ENCODE measurements at regions not wholly inside any gene's neighbourhood (a gene's known extent, or its start where the extent isn't known, plus 50 kb on each side); places are given as distances from the start of the nearest gene placed in this dataset.
"Not testable (repeated sequence)": the region's sequence is repeated elsewhere in the genome, so short reads cannot be mapped to it uniquely, and the experiment has no call there.

DNA sequence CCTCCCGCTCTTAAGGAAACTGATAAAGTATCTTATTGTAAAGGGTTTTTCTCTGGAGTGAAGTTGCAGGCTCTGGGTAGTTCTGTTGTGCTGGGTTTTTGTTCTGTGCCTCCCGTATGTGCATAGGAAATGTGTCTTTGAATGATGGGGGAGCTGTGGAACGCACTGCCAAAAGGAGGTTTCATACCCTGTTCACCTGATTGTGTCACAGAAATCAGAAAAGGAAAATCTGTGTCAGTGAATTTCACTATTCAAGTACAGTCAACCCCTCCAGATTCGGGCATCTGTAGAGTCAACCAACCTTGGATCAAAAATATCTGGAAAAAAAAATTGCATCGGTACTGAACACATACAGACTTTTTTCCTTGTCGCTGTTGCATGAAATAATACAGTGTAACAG, 127.8 kb downstream of the MRPL57 start:
- DNase-seq (ENCODE audit: low read depth): no peak
- Histone ChIP-seq H3K4me3 (ENCODE audit: low read length) (no peak overlapping the region), H3K9ac (ENCODE audit: low read length) (no peak overlapping the region), H3K36me3 (ENCODE audit: control insufficient read depth, insufficient read depth, low read length, severe bottlenecking) (peaks cover 4% of the 10 kb centered on the region), H3K27me3 (replicated peaks; ENCODE audit: control insufficient read depth, insufficient read depth, low read length) (no peaks in the 10 kb centered on the region), H3K4me1 (ENCODE audit: control insufficient read depth, insufficient read depth, low read length) (peaks cover 2% of the 10 kb centered on the region), H3K9me3 (ENCODE audit: control insufficient read depth, low read length) (no peaks in the 10 kb centered on the region)

DNA sequence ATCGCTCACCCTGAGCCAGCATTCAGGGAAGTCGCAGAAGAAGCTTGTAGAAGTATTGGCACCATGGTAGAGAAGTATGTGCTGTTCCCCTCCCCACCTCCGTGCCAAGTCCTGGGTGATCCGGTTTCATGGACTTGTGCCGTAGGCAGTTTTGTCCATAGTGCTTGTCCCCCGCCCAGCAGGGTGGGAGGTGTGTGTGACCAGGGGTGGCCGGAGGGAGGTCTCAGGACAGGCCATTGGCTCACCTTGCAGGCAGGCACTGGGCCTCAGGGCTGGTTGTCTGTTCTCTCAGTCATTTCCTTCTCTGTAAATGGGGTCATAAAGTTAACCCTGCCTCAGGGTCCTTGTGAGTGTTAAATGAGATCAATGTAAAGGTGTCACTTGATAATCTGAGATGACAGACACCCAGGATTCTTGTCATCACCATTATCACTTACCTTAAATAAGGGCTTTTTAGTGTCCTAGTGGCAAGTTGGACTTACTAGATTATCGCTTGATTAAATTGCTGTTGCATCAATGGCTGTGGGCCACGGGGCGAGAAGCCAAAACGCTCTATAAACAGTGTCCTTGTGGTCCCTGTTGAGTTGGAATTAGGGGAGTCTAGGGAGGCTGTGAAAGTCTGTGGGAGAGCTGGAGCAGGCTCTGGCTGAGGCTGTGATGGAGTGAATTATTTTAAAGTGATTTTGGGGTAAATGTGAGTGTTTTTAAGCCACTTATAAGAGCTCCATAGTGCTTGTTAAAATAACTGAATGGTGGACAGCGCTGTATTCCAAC, 130.0 kb downstream of the MRPL57 start:
- not testable (repeated sequence) for H3K9ac ChIP-seq (ENCODE audit: low read length); H3K9me3 ChIP-seq (ENCODE audit: control insufficient read depth, low read length); H3K4me1 ChIP-seq (ENCODE audit: control insufficient read depth, insufficient read depth, low read length); H3K4me3 ChIP-seq (ENCODE audit: low read length); DNase-seq (ENCODE audit: low read depth); H3K27me3 ChIP-seq (replicated peaks; ENCODE audit: control insufficient read depth, insufficient read depth, low read length); H3K36me3 ChIP-seq (ENCODE audit: control insufficient read depth, insufficient read depth, low read length, severe bottlenecking)

DNA sequence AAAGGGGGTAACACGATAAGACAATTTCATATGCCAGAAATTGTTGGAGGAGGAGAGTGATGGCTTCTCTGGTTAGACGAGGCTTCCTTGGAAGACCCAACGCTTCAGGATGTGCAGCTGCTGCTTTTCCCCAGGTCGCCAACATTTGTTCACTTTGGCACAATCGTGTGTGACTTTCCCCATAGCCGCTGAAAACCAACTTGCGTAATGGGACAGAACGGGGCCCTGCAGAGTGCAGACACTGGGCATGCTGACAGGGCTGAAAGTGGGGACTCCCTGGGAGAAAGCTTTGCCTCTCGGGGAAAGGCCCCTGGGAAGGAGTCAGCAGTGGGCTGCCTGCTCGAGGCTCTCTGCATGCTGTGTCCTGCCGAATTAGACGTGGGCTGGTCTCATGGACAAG, 130.7 kb downstream of the MRPL57 start:
- not testable (repeated sequence) for H3K27me3 ChIP-seq (replicated peaks; ENCODE audit: control insufficient read depth, insufficient read depth, low read length)

DNA sequence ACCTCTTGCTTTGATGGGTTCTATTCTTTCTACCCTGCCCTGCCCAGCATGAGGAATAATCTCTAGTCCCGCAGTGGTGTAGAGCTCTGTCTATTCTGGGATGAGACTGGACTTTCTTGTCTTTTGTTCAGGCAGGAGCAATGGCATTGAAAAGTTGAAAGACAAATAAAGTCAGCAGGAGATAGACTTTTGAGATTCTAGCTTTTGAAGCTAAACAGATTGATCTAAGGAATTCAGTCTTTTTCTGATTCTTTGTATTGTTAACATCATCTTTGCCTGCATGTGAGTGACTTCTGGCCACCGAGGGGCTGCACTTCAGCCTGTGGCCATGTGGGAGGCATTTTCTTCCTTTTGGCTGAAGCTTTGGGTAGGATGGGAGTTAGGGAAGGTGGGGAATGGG, 132.4 kb downstream of the MRPL57 start:
- no peak for DNase-seq (ENCODE audit: low read depth)
- Histone ChIP-seq H3K36me3 (ENCODE audit: control insufficient read depth, insufficient read depth, low read length, severe bottlenecking) (no peaks in the 10 kb centered on the region), H3K4me1 (ENCODE audit: control insufficient read depth, insufficient read depth, low read length) (no peaks in the 10 kb centered on the region)

More for the DNA sequence above, 130.7 kb downstream of the MRPL57 start:
- not testable (repeated sequence) for H3K4me3 ChIP-seq (ENCODE audit: low read length); H3K36me3 ChIP-seq (ENCODE audit: control insufficient read depth, insufficient read depth, low read length, severe bottlenecking); H3K9me3 ChIP-seq (ENCODE audit: control insufficient read depth, low read length); DNase-seq (ENCODE audit: low read depth); H3K4me1 ChIP-seq (ENCODE audit: control insufficient read depth, insufficient read depth, low read length); H3K9ac ChIP-seq (ENCODE audit: low read length)

DNA sequence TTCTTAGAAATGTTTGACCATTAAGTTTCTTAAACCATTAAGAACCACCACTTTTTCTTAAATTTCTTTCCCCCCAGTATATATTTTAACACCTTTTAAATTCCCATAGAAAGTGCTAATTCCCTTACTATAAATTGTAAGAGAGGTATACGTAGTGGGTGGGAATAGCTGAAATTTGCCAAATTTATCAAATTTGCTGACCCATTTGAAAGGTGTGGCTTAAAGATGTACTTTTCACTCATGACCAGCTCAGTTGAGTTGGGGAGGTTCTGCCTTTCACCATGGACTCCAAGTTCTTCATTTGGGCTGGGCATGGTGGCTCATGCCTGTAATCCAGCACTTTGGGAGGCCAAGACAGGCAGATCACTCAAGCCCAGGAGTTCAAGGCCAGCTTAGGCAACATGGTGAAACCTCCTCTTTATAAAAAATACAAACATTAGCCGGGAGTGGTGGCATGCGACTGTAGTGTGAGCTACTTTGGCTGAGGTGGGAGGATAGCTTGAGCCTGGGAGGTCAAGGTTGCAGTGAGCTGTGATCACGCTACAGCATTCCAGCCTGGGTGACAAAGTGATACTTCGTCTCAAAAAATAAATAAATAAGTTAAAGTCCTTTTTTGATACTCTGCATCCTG, 133.2 kb downstream of the MRPL57 start:
- no peak for DNase-seq (ENCODE audit: low read depth)
- H3K36me3 ChIP-seq (ENCODE audit: control insufficient read depth, insufficient read depth, low read length, severe bottlenecking): no peaks in the 10 kb centered on the region
- no peaks in the 10 kb centered on the region for H3K27me3 ChIP-seq (replicated peaks; ENCODE audit: control insufficient read depth, insufficient read depth, low read length)
- H3K4me1 ChIP-seq (ENCODE audit: control insufficient read depth, insufficient read depth, low read length): no peaks in the 10 kb centered on the region
- no peak overlapping the region for H3K9ac ChIP-seq (ENCODE audit: low read length)
- no peaks in the 10 kb centered on the region for H3K9me3 ChIP-seq (ENCODE audit: control insufficient read depth, low read length)
- H3K4me3 ChIP-seq (ENCODE audit: low read length): no peak overlapping the region

More for the DNA sequence above, 132.4 kb downstream of the MRPL57 start:
- no peak overlapping the region for H3K4me3 ChIP-seq (ENCODE audit: low read length)
- no peak overlapping the region for H3K9ac ChIP-seq (ENCODE audit: low read length)
- H3K27me3 ChIP-seq (replicated peaks; ENCODE audit: control insufficient read depth, insufficient read depth, low read length): no peaks in the 10 kb centered on the region
- no peaks in the 10 kb centered on the region for H3K9me3 ChIP-seq (ENCODE audit: control insufficient read depth, low read length)

DNA sequence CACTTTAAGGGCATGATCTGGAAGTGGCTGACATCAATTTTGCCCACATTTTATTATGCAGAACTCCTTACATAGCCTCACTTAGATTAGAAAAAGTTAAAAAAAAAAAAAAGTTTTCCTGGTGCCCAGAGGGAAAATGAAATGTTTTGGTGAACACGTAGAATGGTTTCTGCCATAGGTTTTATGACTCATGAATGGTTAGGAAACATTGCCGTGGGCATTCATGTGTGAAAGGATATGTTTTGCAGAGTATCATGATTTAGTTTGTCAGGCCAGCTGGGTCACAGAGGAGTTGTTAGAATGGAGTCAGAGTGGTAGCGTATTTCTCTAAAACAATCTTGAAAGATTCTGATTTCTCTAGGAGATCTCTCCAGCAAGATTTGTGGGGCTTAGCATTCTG, 133.8 kb downstream of the MRPL57 start:
- no peaks in the 10 kb centered on the region for H3K36me3 ChIP-seq (ENCODE audit: control insufficient read depth, insufficient read depth, low read length, severe bottlenecking)
- peak; percentile 77 for DNase-seq (ENCODE audit: low read depth)
- H3K4me3 ChIP-seq (ENCODE audit: low read length): no peak overlapping the region
- no peaks in the 10 kb centered on the region for H3K27me3 ChIP-seq (replicated peaks; ENCODE audit: control insufficient read depth, insufficient read depth, low read length)
- H3K9me3 ChIP-seq (ENCODE audit: control insufficient read depth, low read length): no peaks in the 10 kb centered on the region
- H3K9ac ChIP-seq (ENCODE audit: low read length): no peak overlapping the region
- no peaks in the 10 kb centered on the region for H3K4me1 ChIP-seq (ENCODE audit: control insufficient read depth, insufficient read depth, low read length)

DNA sequence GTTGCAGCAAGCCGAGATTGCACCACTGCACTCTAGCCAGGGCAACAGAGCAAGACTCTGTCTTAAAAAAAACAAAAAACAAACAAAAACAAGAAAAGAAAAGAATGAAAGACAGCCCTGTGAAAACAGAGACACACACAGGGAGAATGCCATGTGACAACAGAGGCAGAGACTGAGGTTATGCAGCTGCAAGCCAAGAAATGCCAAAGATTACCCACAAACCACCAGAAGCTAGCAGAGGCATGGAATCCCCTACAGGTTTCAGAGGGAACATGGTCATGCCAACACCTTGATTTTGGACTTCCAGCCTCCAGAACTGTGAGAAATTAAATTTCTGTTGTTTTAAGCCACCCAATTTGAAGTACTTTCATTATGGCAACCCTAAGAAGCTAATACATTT, 138.5 kb downstream of the MRPL57 start:
- not testable (repeated sequence) for DNase-seq (ENCODE audit: low read depth); H3K4me3 ChIP-seq (ENCODE audit: low read length); H3K9ac ChIP-seq (ENCODE audit: low read length); H3K27me3 ChIP-seq (replicated peaks; ENCODE audit: control insufficient read depth, insufficient read depth, low read length); H3K9me3 ChIP-seq (ENCODE audit: control insufficient read depth, low read length); H3K36me3 ChIP-seq (ENCODE audit: control insufficient read depth, insufficient read depth, low read length, severe bottlenecking); H3K4me1 ChIP-seq (ENCODE audit: control insufficient read depth, insufficient read depth, low read length)

DNA sequence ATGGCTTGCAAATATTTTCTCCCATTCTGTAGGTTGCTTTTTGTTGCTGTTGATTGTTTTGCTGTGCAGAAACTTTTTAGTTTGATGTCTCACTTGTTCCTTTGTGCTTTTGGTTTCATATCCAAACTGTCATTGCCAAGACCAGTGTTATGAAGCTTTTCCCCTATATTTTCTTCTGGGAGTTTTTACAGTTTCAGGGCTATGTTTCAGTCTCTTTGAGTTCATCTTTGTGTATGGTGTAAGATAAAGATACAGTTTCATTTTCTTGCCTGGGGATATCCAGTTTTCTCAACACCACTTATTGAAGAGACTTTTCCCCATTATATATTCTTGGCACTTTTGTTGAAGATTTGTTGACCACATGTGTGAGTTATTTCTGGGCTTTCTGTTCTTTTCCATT, 139.9 kb downstream of the MRPL57 start:
- DNase-seq (ENCODE audit: low read depth): no peak
- H3K4me1 ChIP-seq (ENCODE audit: control insufficient read depth, insufficient read depth, low read length): no peaks in the 10 kb centered on the region
- H3K4me3 ChIP-seq (ENCODE audit: low read length): no peak overlapping the region
- no peaks in the 10 kb centered on the region for H3K9me3 ChIP-seq (ENCODE audit: control insufficient read depth, low read length)
- no peak overlapping the region for H3K9ac ChIP-seq (ENCODE audit: low read length)
- no peaks in the 10 kb centered on the region for H3K27me3 ChIP-seq (replicated peaks; ENCODE audit: control insufficient read depth, insufficient read depth, low read length)
- H3K36me3 ChIP-seq (ENCODE audit: control insufficient read depth, insufficient read depth, low read length, severe bottlenecking): no peaks in the 10 kb centered on the region

DNA sequence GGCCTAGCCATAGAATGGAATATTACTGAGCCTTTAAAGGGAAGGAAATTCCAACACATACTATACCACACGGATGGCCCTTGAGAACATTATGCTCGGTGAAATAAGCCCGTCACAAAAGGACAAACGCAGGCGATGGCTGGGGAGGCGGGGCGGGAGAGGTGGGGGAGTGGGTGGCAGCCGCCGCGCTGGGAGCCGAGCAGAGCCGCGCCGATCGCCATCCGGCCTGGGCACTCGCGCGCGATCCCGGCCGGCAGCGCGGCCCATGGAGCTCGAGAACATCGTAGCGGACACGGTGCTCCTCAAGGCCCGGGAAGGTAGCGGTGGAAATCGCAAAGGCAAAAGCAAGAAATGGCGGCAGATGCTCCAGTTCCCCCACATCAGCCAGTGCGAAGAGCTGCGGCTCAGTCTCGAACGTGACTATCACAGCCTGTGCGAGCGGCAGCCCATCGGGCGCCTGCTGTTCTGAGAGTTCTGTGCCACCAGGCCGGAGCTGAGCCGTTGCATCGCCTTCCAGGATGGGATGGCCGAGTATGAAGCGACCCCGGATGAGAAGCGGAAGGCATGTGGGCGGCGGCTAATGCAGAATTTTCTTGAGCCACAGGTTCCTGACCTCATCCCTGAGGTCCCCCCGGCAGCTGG, 140.1 kb downstream of the ZDHHC20 start:
- H3K27me3 ChIP-seq (replicated peaks; ENCODE audit: control insufficient read depth, insufficient read depth, low read length): no peaks in the 10 kb centered on the region
- H3K4me1 ChIP-seq (ENCODE audit: control insufficient read depth, insufficient read depth, low read length): no peaks in the 10 kb centered on the region
- no peak overlapping the region for H3K9ac ChIP-seq (ENCODE audit: low read length)
- no peaks in the 10 kb centered on the region for H3K9me3 ChIP-seq (ENCODE audit: control insufficient read depth, low read length)
- no peaks in the 10 kb centered on the region for H3K36me3 ChIP-seq (ENCODE audit: control insufficient read depth, insufficient read depth, low read length, severe bottlenecking)
- DNase-seq (ENCODE audit: low read depth): no peak
- peak overlapping the region; percentile 55 for H3K4me3 ChIP-seq (ENCODE audit: low read length)

DNA sequence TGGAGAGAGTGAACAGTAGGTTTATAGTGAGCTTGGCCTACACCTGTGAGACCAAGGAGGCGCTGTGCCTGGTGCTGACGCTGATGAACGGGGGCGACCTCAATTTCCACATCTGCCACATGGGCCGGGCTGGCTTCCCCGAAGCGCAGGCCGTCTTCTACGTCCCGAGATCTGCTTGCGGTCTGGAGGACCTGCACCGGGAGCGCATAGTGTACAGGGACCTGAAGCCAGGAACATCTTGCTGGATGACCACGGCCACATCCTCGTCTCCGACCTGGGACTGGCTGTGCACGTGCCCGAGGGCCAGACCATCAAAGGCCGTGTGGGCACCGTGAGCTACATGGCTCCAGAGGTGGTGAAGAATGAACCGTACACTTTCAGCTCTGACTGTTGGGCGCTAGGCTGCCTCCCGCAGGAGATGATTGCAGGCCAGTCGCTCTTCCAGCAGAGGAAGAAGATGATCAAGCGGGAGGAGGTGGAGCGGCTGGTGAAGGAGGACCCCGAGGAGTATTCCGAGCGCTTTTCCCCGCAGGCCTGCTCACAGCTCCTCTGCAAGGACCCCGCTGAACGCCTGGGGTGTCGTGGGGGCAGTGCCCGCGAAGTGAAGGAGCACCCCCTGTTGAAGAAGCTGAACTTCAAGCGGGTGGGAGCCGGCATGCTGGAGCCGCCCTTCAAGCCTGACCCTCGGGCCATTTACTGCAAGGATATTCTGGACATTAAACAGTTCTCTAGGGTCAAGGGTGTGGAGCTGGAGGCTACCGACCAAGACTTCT, 139.0 kb downstream of the ZDHHC20 start:
- Histone ChIP-seq H3K4me3 (ENCODE audit: low read length) (no peak overlapping the region), H3K36me3 (ENCODE audit: control insufficient read depth, insufficient read depth, low read length, severe bottlenecking) (no peaks in the 10 kb centered on the region), H3K27me3 (replicated peaks; ENCODE audit: control insufficient read depth, insufficient read depth, low read length) (no peaks in the 10 kb centered on the region), H3K9ac (ENCODE audit: low read length) (no peak overlapping the region), H3K4me1 (ENCODE audit: control insufficient read depth, insufficient read depth, low read length) (no peaks in the 10 kb centered on the region), H3K9me3 (ENCODE audit: control insufficient read depth, low read length) (no peaks in the 10 kb centered on the region)
- no peak for DNase-seq (ENCODE audit: low read depth)

DNA sequence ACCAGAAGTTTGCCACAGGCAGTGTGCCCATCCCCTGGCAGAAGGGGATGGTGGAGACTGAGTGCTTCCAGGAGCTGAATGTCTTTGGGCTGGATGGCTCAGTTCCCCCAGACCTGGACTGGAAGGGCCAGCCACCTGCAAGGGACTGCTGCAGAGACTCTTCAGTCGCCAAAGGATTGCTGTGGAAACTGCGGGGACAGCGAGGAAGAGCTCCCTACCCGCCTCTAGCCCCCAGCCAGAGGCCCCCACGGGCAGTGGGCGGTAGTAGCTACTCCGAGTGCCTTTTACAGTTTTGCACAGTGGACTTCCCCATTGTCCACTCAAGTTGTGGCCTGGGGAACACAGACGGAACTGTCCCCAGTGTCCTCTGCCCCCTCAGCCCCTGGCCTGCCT, 138.5 kb downstream of the ZDHHC20 start:
- H3K36me3 ChIP-seq (ENCODE audit: control insufficient read depth, insufficient read depth, low read length, severe bottlenecking): no peaks in the 10 kb centered on the region
- H3K4me1 ChIP-seq (ENCODE audit: control insufficient read depth, insufficient read depth, low read length): peaks cover under 1% of the 10 kb centered on the region
- no peaks in the 10 kb centered on the region for H3K9me3 ChIP-seq (ENCODE audit: control insufficient read depth, low read length)
- no peak overlapping the region for H3K9ac ChIP-seq (ENCODE audit: low read length)
- H3K27me3 ChIP-seq (replicated peaks; ENCODE audit: control insufficient read depth, insufficient read depth, low read length): no peaks in the 10 kb centered on the region
- no peak for DNase-seq (ENCODE audit: low read depth)
- no peak overlapping the region for H3K4me3 ChIP-seq (ENCODE audit: low read length)

All from adipocyte (in vitro differentiated cells).